ENCODE measurements at regions not wholly inside any gene's neighbourhood (a gene's known extent, or its start where the extent isn't known, plus 50 kb on each side); places are given as distances from the start of the nearest gene placed in this dataset.

- TF ChIP-seq CTCF (IDR thresholded peaks at IDR 0.05; ENCODE audit: borderline replicate concordance, extremely low read depth, low read length, poor library complexity, severe bottlenecking) (no peak), EZH2 (IDR thresholded peaks at IDR 0.05; ENCODE audit: borderline replicate concordance, low read depth, low read length, severe bottlenecking) (no peak)
Observed at GRCh38 chr3:70722018-70722417, 409.6 kb upstream of the MDFIC2 start.
